PC-9 (cell line): ENCODE measurements at regions not wholly inside any gene's neighbourhood (a gene's known extent, or its start where the extent isn't known, plus 50 kb on each side); places are given as distances from the start of the nearest gene placed in this dataset.

Experiments used
- BruUV-seq: library from RNA; stranded (reverse); fragments of 400-500 nt; replicated peaks from 2 replicates; lab custom pipeline; 2021; lab: Mats Ljungman, UMichigan
- CTCF ChIA-PET: fragments of 300-600 bp; sonication (Branson Sonifier 250); formaldehyde crosslinking; loops from one replicate; lab custom pipeline; 2022; ENCODE audit warnings: antibody characterized with exemption; lab: Charles Lee
- POLR2A ChIA-PET: fragments of 300-600 bp; sonication (Branson Sonifier 250); formaldehyde crosslinking; loops from one replicate; lab custom pipeline; 2022; ENCODE audit warnings: antibody characterized with exemption; ENCODE audit not compliant: unreplicated experiment; lab: Charles Lee
- DNase-seq, 2 experiments: peaks; one replicate each; pipeline versions ENCODE4 v3.0.0 to v3.0.0-alpha.2; 2015 to 2022; ENCODE audit warnings: mixed read lengths in 1 of 2
- H2AFZ ChIP-seq: fragments of 200-600 bp; sonication (generic); 2 replicates; pipeline ENCODE4 v1.8.1; 2017; ENCODE audit warnings: antibody characterized with exemption
- H3F3A ChIP-seq: fragments of 200-600 bp; sonication (generic); 2 replicates; pipeline ENCODE4 v1.8.1; 2017; ENCODE audit warnings: antibody characterized with exemption, mild to moderate bottlenecking, low read depth; ENCODE audit not compliant: insufficient read depth
- H3K27ac ChIP-seq: fragments of 200-600 bp; sonication (generic); 2 replicates; pipeline ENCODE4 v1.6.1; 2016; ENCODE audit warnings: mixed run types
- H3K27me3 ChIP-seq: fragments of 200-600 bp; sonication (generic); 2 replicates; pipeline ENCODE4 v1.6.1; 2016; ENCODE audit warnings: low read depth, mixed run types; ENCODE audit not compliant: insufficient read depth
- H3K36me3 ChIP-seq: fragments of 200-600 bp; sonication (generic); 2 replicates; pipeline ENCODE4 v1.6.1; 2016; ENCODE audit warnings: low read depth, mixed run types
- H3K4me1 ChIP-seq: fragments of 200-600 bp; sonication (generic); replicated peaks from 2 replicates; pipeline ENCODE4 v1.6.1; 2016; ENCODE audit warnings: mixed run types; ENCODE audit not compliant: insufficient read depth
- H3K4me2 ChIP-seq: fragments of 200-600 bp; sonication (generic); 2 replicates; pipeline ENCODE4 v1.6.1; 2017; ENCODE audit warnings: mixed run types
- H3K4me3 ChIP-seq: fragments of 200-600 bp; sonication (generic); 2 replicates; pipeline ENCODE4 v1.6.1; 2016; ENCODE audit warnings: mixed run types
- H3K79me2 ChIP-seq: fragments of 200-600 bp; sonication (generic); 2 replicates; pipeline ENCODE4 v1.6.1; 2017; ENCODE audit warnings: low read depth, mixed run types
- H3K9me2 ChIP-seq: fragments of 200-600 bp; sonication (generic); 2 replicates; pipeline ENCODE4 v1.8.1; 2017; ENCODE audit warnings: mild to moderate bottlenecking; ENCODE audit not compliant: insufficient read depth
- H3K9me3 ChIP-seq: fragments of 200-600 bp; sonication (generic); 2 replicates; pipeline ENCODE4 v1.8.1; 2016; ENCODE audit warnings: low read depth; ENCODE audit not compliant: insufficient read depth
- H4K20me1 ChIP-seq: fragments of 200-600 bp; sonication (generic); 2 replicates; pipeline ENCODE4 v1.8.1; 2017; ENCODE audit not compliant: insufficient read depth
- EZH2 ChIP-seq: fragments of 200-600 bp; sonication (generic); IDR thresholded peaks from 2 replicates; pipeline ENCODE4 v1.8.0; 2017; ENCODE audit warnings: antibody characterized with exemption, low read depth
- intact Hi-C: fragments of 100-400 bp; cut with micrococcal nuclease; formaldehyde crosslinking; loops from one replicate; pipeline ENCODE4 v1.10.0; 2022; ENCODE audit not compliant: unreplicated experiment
- TF ChIP-seq, protein P1 (sequence below): fragments of 200-600 bp; sonication (generic); conservative IDR thresholded peaks from 2 replicates; pipeline ENCODE4 v1.6.1; 2017; ENCODE audit warnings: mixed run types, antibody characterized with exemption, mild to moderate bottlenecking, moderate library complexity

DNA sequence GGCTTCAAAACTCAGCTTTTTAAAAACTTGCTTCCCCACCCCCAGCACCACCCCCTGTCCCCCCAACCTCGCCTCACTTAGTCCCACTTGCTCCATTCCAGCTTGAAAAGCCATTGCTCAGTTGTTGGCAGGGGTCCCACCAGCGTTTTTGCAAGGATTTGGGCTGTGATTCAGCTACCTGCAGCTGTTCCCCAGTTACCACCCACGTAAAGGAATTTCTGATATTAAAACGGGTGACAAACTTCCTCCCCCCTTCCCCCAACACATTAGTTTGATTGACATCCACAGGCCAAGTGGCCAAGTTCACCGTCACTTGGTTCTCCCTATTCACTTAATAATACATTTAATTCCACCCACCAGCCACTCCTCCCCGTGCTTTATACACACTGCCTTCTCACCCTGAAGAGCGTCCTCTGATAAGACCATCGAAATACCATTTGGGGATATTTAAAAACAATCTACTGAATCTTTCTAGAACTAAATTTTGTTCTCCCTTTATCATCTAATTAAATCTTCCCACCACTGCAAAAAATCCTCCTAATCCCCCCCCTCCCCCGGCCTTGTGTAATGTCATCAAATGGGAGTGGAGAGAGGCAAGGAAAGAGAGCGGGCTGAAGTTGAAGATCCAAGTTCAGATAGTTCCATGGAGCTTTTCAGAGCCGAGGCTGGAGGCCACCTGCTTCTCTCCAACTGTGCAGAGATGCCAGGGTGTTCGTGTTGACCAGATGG is 55.1 kb downstream of the SOX9 start:
- no TSS peak for BruUV-seq
- H3K27me3 ChIP-seq: no peaks in the 10 kb centered on the region
- no peak overlapping the region for H3K4me3 ChIP-seq
- H3K9me3 ChIP-seq: no peaks in the 10 kb centered on the region
- H4K20me1 ChIP-seq: no peaks in the 10 kb centered on the region
- no peak overlapping the region for H3K4me2 ChIP-seq
- TF ChIP-seq, protein P1, sequence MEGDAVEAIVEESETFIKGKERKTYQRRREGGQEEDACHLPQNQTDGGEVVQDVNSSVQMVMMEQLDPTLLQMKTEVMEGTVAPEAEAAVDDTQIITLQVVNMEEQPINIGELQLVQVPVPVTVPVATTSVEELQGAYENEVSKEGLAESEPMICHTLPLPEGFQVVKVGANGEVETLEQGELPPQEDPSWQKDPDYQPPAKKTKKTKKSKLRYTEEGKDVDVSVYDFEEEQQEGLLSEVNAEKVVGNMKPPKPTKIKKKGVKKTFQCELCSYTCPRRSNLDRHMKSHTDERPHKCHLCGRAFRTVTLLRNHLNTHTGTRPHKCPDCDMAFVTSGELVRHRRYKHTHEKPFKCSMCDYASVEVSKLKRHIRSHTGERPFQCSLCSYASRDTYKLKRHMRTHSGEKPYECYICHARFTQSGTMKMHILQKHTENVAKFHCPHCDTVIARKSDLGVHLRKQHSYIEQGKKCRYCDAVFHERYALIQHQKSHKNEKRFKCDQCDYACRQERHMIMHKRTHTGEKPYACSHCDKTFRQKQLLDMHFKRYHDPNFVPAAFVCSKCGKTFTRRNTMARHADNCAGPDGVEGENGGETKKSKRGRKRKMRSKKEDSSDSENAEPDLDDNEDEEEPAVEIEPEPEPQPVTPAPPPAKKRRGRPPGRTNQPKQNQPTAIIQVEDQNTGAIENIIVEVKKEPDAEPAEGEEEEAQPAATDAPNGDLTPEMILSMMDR: no peak
- no peak for TF ChIP-seq EZH2
- H3K36me3 ChIP-seq: no peaks in the 10 kb centered on the region
- H3K4me1 ChIP-seq: no peaks in the 10 kb centered on the region
- no peak overlapping the region for H2AFZ ChIP-seq
- intact Hi-C loops: no loop called here
- DNase-seq: no peak
- H3K27ac ChIP-seq: no peak overlapping the region
- ChIA-PET POLR2A (no interaction called here), CTCF (no interaction called here)
- H3K9me2 ChIP-seq: no peaks in the 10 kb centered on the region
- H3K79me2 ChIP-seq: no peaks in the 10 kb centered on the region
- no peaks in the 10 kb centered on the region for H3F3A ChIP-seq

DNA sequence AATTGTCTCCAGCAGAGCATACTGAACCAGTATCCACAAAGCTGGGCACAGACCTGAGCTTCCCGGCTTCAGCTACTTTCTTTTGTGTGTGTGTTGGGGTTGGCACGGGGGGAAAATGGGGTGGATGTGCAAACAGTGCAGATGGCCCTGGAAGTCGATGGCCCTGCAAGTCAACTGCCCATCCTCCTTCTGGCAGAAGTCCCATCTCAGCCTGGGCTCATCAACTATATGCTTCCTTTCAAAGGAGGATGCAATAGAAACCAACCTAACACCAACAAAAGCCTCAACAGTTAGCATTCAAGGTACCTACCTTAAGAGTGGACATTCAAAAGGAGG is 55.7 kb downstream of the SOX9 start:
- CTCF ChIA-PET: no interaction called here
- Histone ChIP-seq H3K79me2 (no peaks in the 10 kb centered on the region), H3K27ac (no peak overlapping the region), H3K9me3 (no peaks in the 10 kb centered on the region), H4K20me1 (no peaks in the 10 kb centered on the region), H3K4me2 (no peak overlapping the region), H3F3A (no peaks in the 10 kb centered on the region), H3K36me3 (no peaks in the 10 kb centered on the region), H3K27me3 (no peaks in the 10 kb centered on the region), H3K4me3 (no peak overlapping the region), H2AFZ (no peak overlapping the region), H3K9me2 (no peaks in the 10 kb centered on the region), H3K4me1 (no peaks in the 10 kb centered on the region)
- POLR2A ChIA-PET: no interaction called here
- no TSS peak for BruUV-seq
- no peak for DNase-seq
- no peak for TF ChIP-seq EZH2
- TF ChIP-seq, protein P1: no peak
- intact Hi-C loops: no loop called here

DNA sequence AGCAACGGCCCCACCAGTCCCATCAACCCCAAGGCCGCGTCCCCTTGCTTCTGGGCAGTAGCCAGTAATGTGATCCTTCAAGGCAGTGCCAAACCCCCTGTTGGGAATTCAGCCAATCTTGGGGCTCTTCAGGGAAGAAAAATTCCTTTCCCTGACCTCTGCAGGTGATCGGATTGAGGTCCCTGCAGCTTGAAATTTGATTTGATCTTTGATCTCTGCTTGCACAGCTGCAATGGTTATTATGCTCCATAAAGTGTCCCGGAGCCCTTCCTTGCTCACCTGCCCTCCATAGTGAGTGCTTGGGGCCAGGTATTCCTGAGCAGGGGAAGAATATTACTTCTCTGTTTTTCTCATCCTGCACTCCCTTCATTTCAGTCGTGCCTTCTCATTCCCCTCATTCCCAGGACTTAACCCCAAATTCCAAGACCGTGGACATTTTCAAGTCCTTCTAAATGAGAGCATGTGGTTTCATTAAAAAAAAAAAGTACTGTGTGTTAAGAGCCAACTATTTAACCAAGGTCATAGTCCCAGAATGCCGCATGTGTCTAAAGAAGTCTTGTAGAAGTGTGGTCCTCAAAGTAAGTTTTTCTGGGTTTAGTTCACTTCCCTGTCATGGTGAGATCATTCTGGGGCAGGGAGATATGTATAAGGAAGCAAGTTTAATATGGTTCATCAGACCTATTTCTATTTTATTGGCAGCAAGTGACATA is 56.3 kb downstream of the SOX9 start:
- Histone ChIP-seq H3K4me3 (no peak overlapping the region), H3K9me3 (no peaks in the 10 kb centered on the region), H3K27me3 (no peaks in the 10 kb centered on the region), H4K20me1 (no peaks in the 10 kb centered on the region), H3K79me2 (no peaks in the 10 kb centered on the region), H3F3A (no peaks in the 10 kb centered on the region), H3K27ac (no peak overlapping the region), H2AFZ (no peak overlapping the region), H3K9me2 (no peaks in the 10 kb centered on the region), H3K36me3 (no peaks in the 10 kb centered on the region), H3K4me1 (no peaks in the 10 kb centered on the region), H3K4me2 (no peak overlapping the region)
- CTCF ChIA-PET: no interaction called here
- DNase-seq: no peak
- POLR2A ChIA-PET: no interaction called here
- no TSS peak for BruUV-seq
- TF ChIP-seq EZH2: no peak
- TF ChIP-seq, protein P1: no peak
- intact Hi-C loops: no loop called here
